Stimulated activated CD8-positive, alpha-beta memory T cell treated with anti-CD3 and anti-CD28 coated beads, Interleukin-15, amount 100 ng/mL, for 4 hours (primary cell): ENCODE measurements at regions not wholly inside any gene's neighbourhood (a gene's known extent, or its start where the extent isn't known, plus 50 kb on each side); places are given as distances from the start of the nearest gene placed in this dataset.

Experiments
- DNase-seq, 2 donors: peaks; one replicate each; pipeline ENCODE4 v3.0.0-alpha.2; 2020; ENCODE audit warnings: low read depth in 2 of 2

DNA sequence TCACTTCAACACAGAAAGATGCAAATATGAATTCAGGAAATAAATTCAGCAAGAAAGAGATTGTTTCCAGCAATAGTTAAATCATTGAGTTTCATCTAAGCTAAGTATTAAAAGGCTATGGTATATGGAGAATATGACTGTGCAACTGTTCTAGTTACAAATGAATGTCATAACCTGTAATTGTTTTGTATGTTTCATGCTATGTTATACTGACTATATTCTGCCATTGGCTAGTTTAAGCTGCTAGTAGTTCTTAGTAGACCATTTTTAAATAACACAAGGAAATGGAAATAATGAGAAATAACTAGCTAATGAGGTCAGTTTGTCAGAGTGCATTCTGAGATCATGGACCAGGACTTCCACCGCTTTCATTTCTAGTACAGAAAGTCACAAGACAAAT is 1154.9 kb upstream of the TMEFF2 start:
- DNase-seq, result no peak

- DNase-seq, result no peak
Observed at GRCh38 chr2:193348055-193348454, 1153.3 kb upstream of the TMEFF2 start.

- no peak for DNase-seq
Observed at GRCh38 chr2:193336781-193337180, 1142.0 kb upstream of the TMEFF2 start.

DNA sequence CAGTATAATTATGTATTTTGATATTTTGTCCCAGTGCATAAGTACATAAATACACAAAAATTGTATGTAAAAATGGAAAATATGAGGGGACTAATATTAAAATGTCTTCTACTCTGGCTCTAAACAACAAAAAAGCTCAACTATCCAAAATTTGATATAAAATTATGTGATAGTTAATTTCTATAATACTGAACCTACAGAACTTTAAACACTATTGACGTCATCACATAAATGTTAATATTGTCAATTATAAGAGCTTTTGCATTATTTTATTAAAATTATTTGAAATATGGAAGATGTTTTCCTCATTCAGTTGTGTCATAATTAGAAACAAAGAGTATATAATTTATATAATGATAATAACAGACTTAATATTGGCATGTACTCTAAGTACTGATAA is 1139.7 kb upstream of the TMEFF2 start:
- no peak for DNase-seq

DNA sequence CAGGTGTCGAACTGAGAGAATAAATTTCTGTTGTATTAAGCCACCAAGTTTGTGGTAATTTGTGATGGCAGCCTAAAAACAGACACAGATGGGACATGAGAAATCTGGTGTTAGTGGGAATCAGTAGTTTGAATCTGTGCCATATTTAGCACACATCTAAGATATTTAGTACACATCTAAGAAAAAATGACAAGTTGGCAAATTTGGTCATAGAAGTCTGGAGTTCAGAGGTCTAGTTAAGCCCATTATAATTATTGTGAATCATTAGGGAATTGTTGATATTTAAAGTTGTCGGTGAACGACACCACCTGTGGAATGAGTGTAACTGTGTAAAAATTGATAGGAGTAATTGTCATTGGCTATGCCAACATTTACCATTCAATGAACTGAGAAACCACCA is 1138.8 kb upstream of the TMEFF2 start:
- DNase-seq, result no peak

GRCh38 chr2:193332941-193333340 is 1138.2 kb upstream of the TMEFF2 start:
- no peak for DNase-seq

DNA sequence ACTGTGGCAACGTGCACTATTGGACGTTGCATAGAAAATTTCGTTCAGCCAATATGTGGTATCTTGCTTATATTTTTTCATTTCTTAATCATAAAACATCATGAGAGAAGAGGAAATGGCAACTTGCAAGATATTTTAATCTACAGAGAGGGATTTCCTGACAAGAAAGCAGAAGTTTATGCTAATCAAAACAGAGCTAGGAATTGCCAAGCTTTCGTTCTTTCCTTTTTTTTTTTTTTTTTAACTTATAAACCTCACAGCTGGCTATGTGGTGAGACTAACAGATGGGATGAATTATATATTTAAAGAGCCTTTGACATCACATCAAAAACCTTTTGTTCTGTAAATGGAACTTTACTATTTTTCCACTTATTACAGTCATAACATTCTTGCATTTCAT is 1136.9 kb upstream of the TMEFF2 start:
- DNase-seq, result no peak

DNA sequence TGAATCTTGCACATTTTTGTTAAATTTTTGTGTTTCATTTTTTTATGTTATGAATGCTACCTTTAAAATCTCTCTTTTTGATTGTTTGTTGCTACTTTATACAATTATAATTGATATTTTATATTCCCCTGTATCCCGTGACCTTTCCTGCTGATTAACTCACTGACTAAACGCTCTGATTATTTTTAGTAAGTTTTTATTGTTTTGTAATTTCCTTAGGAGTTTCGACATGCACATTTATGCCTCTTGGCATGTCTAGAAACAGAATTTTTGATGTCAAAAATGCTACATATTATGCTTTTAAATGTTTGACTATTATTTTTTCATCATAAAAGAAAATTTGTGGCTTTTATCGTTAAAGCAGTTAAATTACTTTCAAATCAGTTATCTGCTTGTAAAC is 1131.6 kb upstream of the TMEFF2 start:
- DNase-seq, result no peak

GRCh38 chr2:193315428-193316091 is 1120.8 kb upstream of the TMEFF2 start:
- no peak for DNase-seq

DNA sequence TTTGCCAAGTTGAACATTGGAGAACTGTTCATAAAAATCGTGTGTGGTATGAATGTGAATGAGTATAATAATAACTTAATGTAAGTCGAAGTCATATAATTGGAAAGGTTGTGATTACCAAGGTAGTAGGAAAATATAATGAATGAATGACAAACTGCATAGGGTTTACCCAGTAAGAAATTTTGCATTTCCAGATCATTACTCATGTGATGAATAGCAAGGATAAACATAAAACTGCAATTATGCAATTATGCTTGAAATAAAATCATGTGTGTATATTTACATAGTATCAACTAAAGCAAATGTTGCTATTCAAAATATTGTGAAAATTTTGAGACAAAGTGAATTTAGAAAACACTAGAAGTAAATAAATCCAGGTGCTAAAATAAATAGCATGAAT is 1108.7 kb upstream of the TMEFF2 start:
- no peak for DNase-seq

DNA sequence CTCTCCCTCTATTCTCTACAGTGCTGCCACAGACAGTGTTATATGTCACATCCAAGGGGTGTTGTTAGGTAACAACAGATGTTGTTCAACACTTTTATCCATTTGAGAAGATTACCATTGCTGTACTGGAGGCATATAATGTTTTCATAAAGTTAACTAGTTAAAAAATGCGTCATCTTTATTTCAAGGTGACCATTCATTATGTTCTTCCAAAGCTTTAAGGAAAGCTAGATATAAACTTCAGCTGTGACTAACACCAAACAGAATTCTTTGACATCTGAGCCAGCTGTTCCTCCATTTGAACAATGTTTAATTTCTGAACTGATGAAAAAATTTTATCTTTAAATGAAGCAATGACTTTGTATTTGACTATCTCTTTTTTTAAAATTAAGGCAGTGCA is 1099.6 kb upstream of the TMEFF2 start:
- DNase-seq, result no peak

DNA sequence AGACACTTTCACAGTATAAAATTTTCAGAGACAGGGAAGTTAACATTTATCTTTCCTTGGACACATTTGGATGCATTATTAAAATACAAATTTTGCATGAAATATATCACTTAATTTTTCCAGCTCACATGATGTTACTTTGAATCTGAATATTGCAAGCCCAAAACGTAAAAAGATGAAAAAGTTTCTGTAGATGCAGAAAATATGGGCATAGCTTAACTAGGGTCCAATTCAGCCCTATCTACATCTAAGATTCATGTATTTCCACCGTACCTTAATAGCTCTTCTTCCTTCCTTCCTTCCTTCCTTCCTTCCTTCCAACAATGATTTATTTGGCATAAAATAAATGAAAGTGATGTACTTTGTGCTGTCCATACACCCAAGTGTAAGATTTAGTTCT is 1084.6 kb upstream of the TMEFF2 start:
- DNase-seq, result no peak

GRCh38 chr2:193276988-193277387 is 1082.3 kb upstream of the TMEFF2 start:
- no peak for DNase-seq

- no peak for DNase-seq
Observed at GRCh38 chr2:193276560-193276959, 1081.8 kb upstream of the TMEFF2 start.

- DNase-seq, result no peak
Observed at GRCh38 chr2:193276069-193276468, 1081.3 kb upstream of the TMEFF2 start.

DNA sequence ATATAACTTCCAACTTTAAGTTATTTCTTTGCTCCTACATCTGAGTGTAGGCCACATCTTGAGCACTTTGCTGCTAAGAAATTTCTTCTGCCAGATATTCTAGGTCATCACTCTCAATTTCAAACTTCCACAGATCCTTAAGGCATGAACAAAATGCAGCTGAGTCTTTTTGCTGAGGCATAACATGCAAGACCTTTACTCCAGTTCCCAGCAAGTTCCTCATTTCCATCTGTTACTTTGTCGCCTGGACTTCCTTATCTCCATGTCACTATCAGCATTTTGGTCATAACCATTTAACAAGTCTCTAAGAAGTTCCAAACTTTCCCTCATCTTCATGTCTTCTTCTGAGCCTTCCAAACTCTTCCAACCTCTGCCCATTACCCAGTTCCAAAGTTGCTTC is 1077.3 kb upstream of the TMEFF2 start:
- no peak for DNase-seq

- DNase-seq, result no peak
Observed at GRCh38 chr2:193270816-193271215, 1076.1 kb upstream of the TMEFF2 start.

GRCh38 chr2:193267496-193268002 is 1072.8 kb upstream of the TMEFF2 start:
- no peak for DNase-seq

GRCh38 chr2:193253014-193253530 is 1058.3 kb upstream of the TMEFF2 start:
- no peak for DNase-seq

- no peak for DNase-seq
Observed at GRCh38 chr2:193251909-193252308, 1057.2 kb upstream of the TMEFF2 start.

- no peak for DNase-seq
Observed at GRCh38 chr2:193250389-193250788, 1055.7 kb upstream of the TMEFF2 start.

- DNase-seq, result no peak
Observed at GRCh38 chr2:193240752-193241151, 1046.0 kb upstream of the TMEFF2 start.

- DNase-seq, result no peak
Observed at GRCh38 chr2:193231634-193232033, 1036.9 kb upstream of the TMEFF2 start.

- no peak for DNase-seq
Observed at GRCh38 chr2:193228276-193228675, 1033.5 kb upstream of the TMEFF2 start.
